Stimulated activated CD4-positive, alpha-beta T cell treated with anti-CD3 and anti-CD28 coated beads, Interleukin-1b, Interleukin-23, amount 100 ng/mL, for 1 hour (primary cell): ENCODE measurements at regions not wholly inside any gene's neighbourhood (a gene's known extent, or its start where the extent isn't known, plus 50 kb on each side); places are given as distances from the start of the nearest gene placed in this dataset.
"Not testable (repeated sequence)": the region's sequence is repeated elsewhere in the genome, so short reads cannot be mapped to it uniquely, and the experiment has no call there.

Source experiments
- DNase-seq, 2 donors: peaks; one replicate each; pipeline ENCODE4 v3.0.0-alpha.2; 2020; ENCODE audit warnings: low read depth in 2 of 2

DNA sequence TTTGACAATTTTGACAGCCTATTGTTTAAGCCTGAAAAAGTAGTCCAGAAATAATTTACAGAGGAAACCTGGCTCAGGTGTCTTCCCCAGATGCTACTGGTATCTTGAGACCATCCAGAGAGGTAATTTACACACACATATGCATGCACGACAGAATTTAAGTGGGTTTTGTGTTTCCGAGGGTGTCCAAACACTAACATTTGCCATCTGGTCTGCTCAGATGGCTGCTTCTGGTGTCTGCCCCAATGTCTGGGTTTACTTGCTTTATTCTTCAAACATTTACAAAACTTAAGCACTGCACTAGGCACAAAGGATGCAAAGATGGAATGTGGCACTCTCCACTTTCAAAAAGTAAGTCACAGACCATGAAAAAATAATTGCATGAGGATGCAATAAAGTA, 226.6 kb upstream of the EGLN3 start:
- no peak for DNase-seq

DNA sequence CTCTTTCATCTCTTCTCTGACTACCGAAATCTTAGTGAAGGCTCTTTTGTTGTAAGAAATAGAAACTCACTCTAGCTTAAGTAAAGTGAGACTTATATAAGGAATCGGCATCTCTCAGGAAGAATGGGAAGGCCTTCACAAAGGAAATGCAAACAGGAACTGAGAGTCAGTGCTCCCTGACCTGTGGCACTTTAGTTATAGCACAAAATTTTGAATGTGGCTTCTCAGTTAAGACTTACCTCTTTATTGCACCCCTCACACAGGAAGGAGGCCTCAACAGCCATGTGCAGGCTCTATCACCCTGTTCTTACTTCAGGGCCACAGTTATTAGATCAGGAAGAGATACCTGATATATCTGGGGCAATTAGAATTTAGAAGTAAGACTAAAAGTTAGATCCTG, 224.7 kb upstream of the EGLN3 start:
- DNase-seq = no peak

DNA sequence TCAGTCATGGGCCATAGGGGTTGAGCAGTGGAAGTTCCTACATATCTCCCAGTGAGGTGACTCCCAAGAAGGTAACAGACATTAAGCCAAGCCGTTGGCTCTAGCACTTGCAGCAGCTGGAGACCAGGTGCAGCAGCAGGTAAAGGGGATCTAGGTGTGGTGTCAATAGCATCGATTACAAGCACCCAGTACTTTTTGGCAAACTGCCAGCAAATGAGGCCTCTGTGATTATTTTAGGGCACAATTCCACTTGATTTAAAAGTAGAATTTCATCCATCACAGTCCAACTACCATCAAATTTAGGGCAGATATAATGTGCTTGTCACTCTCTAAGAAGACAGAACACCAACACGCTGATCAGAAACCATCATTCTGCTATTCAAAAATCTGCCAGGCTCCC, 224.1 kb upstream of the EGLN3 start:
- DNase-seq = no peak

DNA sequence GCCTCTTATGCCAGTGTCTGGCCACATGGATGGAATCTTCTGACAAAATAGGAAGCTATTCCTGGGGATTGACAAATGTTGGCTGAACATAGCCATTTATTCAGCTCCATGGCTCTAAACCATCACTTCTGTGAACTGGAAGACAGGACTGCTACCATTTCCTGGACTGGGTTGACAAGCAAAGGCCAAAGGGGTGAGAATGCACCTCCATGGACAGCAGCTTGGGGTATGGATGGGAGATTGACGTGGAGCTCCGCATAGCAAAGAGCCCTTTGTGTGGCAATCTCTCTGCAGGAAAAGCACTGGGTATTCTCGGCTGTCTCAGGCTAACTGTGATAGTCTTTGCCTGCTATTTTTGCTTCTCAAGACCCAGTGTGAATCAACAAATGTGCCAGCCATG, 223.0 kb upstream of the EGLN3 start:
- DNase-seq = no peak

DNA sequence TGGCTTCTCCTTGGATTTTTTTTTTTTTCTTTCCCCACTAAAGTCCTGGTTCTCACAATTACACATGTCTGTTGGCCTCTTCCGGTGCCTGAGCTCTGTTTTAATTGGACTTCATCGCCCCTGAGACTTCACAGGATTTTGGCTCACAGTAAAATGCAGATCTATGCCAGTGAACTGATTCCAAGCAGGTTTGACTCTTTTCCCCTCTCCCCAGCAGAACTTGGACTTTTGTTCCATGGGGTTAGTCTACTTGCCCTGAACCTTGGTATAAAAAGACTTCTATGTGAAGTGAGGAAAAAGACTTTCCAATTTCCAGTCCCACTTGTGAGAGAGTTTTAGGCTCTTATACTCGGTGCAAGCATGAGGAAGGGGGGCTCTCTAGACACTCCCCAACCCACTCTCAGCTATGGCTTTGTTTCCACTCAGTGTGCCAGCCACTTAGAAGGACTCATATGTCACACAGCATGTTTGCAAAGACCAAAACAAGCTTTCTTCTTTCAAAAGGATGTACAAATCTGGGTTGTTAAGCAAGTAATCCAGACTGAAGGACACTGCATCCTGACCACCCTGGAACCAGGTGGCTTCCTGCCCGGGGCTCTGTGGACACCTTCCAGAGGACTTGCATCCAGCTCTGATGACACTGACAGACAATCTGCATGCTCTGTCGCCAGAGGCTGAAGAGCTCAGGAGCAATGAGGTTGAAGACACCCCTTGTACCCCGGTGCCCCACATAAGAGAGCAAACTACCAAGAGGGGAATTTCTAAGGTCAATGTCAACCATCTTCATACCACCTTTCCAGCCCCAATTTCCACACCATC, 221.9 kb upstream of the EGLN3 start:
- DNase-seq = no peak

DNA sequence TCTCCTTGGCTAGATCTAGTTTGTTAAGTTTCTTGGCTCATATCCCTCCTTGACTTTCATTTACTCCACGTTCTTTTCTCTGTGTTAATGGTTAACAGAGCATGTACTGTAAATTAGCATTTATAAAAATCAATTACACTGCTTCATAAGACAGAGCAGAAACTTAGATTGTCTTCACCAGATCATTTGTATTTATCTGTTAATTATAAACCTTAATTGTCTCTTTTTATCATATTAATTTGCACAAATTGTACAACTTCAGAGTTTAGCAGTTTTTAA, 221.2 kb upstream of the EGLN3 start:
- no peak for DNase-seq

DNA sequence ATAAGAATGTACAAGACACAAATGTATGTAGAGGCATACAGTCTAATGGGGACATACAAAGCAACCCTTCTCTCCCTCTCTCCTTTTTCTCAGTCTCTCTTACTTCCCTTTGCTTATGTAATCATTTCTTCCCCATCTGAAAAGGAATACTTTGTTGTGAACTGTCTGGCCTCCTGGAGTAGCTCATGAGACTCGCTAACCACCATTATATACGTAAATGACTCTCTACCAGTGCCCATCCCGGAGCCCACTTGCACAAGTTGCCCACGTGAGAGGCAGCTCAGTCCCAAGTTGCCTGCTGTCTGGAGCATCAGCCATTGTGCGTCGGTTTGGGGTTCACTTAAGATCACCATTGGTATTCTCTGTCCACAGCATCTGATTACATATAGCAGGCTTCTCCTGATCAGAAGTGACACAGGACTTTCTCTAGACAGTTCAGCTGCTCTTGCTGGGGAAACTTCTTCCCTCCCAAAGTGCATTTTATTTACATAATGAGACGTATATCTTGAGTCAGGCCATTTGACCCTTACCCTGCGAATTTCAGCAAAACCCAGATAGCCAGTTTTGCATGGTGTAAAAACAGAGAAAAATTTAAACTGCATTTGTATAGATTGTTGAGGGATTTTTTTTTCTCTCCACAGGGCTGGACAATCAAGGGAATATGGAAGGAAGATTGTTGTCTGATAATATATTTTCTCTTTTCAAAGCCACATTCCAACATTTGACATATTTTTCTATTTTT, 220.7 kb upstream of the EGLN3 start:
- no peak for DNase-seq

DNA sequence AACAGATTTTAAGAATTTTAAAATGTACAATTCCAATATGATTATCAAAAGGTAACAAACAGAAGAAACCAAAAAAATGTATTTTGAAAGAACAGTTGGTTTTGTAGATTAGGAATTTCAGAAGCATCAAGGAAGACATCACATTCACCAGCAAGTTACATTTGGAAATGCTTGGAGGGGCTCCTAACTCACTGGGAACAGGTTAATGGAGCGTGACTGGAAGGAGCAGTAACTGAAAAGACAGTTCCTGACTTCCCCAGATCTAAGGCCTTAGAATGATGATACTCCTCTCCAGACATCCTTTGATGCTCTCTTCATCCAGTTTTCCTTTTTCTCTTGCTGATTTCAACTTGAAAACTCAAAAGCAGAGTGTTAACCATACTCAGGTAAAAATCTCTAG, 220.0 kb upstream of the EGLN3 start:
- no peak for DNase-seq

DNA sequence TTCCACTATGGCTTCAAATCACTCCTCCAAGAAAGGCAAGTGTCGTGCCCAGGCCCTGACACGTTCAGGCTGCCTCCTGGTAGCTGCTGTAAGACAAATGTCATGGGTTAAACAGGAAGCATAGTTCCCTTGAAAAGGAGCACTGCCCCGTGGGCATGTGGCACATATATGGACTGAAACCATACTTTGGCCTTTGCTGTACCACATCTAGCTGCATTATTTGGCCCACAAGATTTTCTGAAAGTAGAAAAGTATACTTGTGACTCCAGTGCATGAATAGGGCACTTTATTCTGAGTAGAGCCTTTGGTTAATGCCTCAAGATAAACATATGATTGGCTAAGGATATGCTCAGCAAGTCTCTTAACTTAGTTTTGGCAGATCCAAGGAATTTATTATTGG, 218.7 kb upstream of the EGLN3 start:
- no peak for DNase-seq

DNA sequence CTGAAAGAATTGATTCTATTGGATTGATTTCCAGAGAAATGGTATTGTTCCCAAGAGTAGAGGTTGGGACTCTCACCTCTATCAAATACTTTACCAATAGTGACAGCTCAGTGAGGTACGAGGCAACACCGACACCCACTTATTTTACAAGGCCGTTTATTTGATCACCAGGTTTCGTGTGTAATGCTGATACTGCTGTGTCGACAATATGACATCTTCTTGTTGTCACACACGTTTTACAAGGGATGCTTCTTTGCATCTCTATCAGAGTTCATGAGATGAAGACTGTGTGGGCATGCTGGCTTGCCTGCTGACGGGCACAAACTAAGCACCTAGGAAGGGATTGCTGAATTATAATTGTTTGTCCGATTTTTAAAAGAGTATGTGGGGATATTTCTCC, 217.8 kb upstream of the EGLN3 start:
- no peak for DNase-seq

DNA sequence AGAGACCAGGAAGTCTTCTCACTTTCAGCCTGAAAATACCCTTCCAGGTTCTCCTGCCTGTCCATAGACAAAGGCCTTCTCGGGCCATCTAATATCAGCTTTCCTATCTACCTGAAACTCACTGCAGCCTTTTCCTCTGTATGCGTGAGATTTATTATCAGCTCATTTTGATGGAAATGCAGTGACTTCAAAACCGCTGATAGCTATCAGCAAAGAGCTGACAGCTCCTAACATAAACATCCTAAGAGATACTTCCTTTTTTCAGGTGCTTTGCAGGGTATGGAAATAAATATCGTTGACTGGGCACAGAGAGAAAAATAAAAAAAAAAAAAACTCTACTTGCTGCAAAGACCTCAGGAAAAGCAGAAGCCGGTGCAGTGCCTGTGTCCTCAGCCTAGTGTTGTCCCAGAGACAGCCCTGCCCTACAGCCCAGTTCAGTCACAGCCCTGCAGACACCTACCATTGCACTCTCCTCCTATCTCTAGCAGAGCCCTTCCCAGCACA, 215.0 kb upstream of the EGLN3 start:
- DNase-seq = no peak

DNA sequence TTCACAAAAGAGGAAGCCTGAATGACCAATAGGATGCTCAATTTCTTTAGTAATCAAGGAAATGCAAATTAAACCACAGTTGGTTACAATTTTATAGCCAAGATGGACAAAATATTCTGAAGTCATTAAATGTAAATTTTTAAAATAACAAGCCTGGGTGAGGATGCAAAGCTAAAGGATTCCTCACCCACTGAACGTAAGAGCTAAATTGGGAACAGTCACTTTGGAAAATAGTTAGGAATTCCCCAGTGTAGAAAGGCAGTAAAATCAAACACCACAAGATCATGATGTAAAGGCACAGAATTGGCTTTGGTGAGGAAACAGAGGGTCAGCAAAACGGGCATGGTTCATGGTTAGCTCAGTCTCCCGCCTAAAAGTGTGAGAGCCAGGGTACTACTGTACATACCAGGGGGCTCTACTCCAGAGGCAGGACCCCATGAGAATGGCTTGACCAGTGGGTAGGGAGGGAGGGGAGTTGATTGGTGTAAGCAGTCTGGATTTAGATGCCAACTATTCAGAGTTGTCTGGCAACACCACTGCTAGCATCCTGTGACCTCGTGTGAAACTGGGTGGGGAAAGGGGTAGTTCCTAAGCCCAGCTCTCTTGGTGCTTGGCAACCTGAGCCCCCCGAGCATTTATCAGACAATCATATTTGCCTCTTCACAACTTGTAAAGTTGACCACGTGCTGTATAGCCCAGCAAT, 213.4 kb upstream of the EGLN3 start:
- DNase-seq = no peak

DNA sequence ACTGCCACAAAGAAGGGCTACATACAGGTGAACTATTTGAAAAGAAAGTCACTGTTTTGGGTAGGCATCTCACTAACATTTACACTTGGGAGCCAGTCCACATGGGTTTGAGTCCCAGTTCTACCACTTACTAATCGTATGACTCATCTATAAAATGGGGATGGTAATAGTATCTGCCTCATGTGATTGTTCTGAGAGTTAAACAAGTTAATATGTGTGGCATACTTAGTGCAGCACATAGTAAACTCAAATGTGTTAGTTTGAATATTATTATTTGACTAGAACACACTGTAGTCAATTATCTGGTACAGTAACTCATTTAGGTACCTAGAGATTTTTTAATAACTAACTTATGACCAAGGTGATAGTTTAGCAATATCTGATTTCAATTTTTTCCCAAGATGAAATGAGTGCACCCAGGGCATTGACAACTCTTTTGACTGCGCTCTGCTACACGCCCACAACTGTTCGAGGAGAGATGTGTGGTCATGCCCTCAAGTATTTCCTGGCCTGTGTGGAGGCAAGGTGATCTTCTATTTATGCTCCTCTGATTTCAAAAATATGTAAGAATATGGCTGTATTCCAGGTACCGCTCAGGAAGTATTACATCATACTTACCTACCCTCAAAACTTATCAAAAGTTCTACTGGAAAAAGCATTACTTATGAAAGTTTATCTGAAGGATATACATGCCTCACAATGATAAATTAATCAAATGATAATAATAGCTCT, 210.6 kb upstream of the EGLN3 start:
- DNase-seq = no peak

DNA sequence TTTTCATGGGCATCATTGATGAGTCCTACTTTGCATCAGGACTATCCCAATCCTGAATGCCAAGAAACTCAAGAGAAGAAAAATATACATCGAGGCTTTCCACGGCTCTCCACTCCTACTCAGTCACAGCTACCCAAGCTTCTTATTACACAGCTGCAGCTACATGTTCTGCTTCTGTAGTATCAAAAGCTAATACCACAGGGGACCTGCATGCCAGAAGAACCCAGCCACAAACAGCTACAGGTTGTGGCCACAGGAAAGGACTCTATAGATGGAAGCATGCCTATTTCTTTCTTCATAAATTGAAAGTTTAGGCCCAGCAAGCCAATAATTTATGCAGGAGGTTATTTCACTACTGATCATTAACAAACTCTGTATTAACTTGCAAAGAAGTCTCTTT, 209.7 kb upstream of the EGLN3 start:
- DNase-seq = no peak

DNA sequence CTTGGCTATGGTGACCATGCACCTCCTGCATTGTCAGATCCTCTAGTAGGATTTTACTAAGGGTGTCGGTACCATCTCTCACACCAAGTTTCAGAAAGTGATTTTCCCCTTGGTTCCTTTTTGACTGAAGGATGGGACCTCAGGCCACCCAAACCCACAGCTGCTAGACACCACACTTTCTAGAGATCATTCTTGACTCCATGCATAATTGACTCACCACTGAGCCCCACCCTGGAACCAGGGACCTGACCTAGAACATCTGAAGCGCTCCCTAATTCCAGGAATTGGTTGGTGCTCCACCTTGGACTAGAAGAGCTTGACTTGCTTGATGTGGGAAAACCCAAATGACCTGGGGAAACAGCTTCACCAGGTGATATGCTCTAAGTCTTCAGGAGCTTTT, 206.8 kb upstream of the EGLN3 start:
- no peak for DNase-seq

DNA sequence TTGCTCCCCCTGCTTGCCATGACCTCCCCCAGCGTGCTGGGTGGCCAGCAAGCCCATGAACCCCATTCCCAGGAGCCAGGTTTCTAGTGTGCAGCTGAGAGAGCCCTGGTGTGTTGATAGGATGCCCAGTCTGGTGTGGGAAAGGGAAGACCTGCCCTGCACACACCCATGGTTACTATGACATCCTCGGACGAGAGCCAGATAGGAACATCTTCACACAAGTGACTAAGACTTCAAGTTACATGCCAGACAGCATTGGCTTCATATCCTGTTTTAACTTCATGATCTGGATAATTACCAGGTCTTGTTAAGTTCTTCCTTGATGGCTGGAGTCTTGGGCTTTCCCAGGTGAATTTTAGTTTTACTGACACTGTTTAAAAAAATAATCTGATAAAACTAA, 196.6 kb upstream of the EGLN3 start:
- DNase-seq = no peak

DNA sequence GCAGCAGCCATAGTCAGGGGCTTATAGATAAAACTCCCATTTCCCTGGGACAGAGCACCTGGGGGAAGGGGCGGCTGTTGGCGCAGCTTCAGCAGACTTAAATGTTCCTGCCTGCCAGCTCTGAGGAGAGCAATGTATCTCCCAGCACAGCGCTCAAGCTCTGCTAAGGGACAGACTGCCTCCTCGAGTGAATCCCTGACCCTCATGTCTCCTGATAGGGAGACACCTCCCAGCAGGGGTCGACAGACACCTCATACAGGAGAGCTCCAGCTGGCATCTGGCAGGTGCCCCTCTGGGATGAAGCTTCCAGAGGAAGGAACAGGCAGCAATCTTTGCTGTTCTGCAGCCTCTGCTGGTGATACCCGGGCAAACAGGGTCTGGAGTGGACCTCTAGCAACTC, 189.3 kb upstream of the EGLN3 start:
- not testable (repeated sequence) for DNase-seq

DNA sequence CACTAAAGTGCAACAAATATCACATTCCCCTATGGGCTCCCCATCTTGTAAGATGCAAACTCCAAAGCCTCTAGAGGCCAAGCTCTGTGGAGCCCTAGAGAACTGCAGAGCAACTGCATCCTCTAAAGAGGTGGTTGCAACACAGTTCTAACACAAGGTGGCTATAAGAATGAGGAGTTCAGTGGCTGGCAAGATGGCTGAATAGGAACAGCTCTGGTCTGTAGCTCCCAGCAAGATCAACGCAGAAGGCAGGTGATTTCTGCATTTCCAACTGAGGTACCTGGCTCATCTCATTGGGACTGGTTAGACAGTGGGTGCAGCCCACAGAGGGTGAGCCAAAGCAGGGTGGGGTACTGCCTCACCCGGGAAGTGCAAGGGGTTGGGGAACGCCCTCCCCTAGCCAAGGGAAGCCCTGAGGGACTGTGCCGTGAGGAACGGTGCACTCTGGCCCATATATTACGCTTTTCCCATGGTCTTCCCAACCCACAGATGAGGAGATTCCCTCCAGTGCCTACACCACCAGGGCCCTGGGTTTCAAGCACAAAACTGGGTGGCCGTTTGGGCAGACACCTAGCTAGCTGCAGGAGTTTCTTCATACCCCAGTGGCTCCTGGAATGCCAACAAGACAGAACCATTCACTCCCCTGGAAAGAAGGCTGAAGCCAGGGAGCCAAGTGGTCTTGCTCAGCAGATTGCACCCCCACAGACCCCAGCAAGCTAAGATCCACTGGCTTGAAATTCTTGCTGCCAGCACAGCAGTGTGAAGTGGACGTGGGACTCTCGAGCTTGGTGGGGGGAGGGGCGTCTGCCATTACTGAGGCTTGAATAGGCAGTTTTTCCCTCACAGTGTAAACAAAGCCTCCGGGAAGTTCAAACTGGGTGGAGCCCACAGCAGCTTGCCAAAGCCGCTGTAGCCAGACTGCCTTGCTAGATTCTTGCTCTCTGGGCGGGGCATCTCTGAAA, 188.6 kb upstream of the EGLN3 start:
- DNase-seq = not testable (repeated sequence)

DNA sequence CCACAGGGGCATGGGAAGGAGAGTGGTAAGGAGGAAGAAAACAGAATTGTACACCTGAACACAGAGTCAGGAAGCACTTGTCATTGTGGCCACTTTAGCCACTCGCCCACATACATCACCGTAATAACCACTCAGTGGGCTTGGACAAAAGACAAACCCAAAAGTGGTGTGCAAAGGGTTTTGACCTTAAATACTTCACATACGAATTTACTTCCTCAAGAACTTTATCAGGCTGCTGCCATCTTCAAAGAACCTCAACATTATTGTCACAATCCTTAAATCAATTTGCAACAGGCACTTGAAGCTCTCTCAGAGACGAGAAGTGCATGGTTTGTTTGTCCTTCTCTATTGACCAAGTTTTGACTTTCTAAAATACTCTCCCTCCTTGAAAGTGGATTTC, 187.3 kb upstream of the EGLN3 start:
- no peak for DNase-seq

DNA sequence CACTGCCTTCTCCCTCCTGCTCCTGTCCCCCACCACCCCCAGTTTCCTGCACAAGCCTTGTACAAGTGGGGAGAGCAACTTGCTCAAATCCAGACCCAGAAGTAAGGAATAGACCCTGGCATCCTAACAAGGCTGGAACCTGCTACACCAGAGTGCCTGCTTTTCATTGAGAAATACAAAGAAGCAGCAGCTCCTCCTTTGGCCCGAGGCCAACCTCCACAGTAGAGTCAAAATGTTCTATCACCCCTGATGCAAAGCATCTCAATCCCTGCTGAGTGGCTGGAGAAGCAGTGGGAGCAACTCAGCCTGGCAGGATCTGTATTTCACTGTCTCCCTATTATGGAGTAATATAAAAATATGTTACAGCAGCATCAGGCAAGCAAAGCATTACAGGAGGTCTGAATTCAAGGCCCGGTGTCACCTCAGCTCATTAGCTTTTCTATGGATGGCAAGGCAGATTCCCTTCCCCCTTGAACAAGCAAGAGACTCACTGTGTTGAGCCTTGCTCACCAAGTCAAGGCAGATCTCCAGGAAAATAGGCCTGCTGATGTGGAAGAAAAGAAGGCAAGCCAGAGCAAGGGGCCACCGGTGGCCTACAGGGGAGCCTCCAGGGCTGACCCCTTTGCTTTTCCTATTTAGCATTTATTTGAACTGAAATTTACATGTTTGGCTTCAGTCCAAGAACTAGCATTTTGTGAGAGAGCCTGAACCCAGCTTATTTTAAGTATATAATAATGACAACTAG, 186.3 kb upstream of the EGLN3 start:
- no peak for DNase-seq
